Smooth muscle cell (in vitro differentiated cells): ENCODE measurements at regions not wholly inside any gene's neighbourhood (a gene's known extent, or its start where the extent isn't known, plus 50 kb on each side); places are given as distances from the start of the nearest gene placed in this dataset.
A peak's percentile ranks its signal among the peaks of the same experiment; 100 is the strongest.

ENCODE experiments used
- DNase-seq: peaks from one replicate; lab custom pipeline; 2025; ENCODE audit not compliant: unreplicated experiment; lab: John Stamatoyannopoulos, UW
- H2AFZ ChIP-seq: fragments of 200-600 bp; sonication (generic); 2 replicates; pipeline ENCODE4 v1.6.0; 2016; ENCODE audit warnings: antibody characterized with exemption, low read depth, mild to moderate bottlenecking
- H3F3A ChIP-seq: fragments of 200-600 bp; sonication (generic); 2 replicates; pipeline ENCODE4 v1.6.0; 2017; ENCODE audit warnings: antibody characterized with exemption, low read depth
- H3K27ac ChIP-seq: fragments of 200-600 bp; sonication (generic); 2 replicates; pipeline ENCODE4 v1.5.1; 2016; ENCODE audit warnings: low read depth, mild to moderate bottlenecking
- H3K27me3 ChIP-seq: fragments of 200-600 bp; sonication (generic); 2 replicates; pipeline ENCODE4 v1.6.1; 2016; ENCODE audit warnings: low read depth, mild to moderate bottlenecking
- H3K36me3 ChIP-seq: fragments of 200-600 bp; sonication (generic); 2 replicates; pipeline ENCODE4 v1.5.1; 2016; ENCODE audit warnings: low read depth
- H3K4me1 ChIP-seq: fragments of 200-600 bp; sonication (generic); 2 replicates; pipeline ENCODE4 v1.5.1; 2016; ENCODE audit warnings: low read depth
- H3K4me2 ChIP-seq: fragments of 200-600 bp; sonication (generic); 2 replicates; pipeline ENCODE4 v1.6.0; 2016; ENCODE audit warnings: mild to moderate bottlenecking
- H3K4me3 ChIP-seq: fragments of 200-600 bp; sonication (generic); 2 replicates; pipeline ENCODE4 v1.5.1; 2016; ENCODE audit warnings: mild to moderate bottlenecking
- H3K79me2 ChIP-seq: fragments of 200-600 bp; sonication (generic); 2 replicates; pipeline ENCODE4 v1.6.0; 2016; ENCODE audit warnings: low read depth, mild to moderate bottlenecking
- H3K9ac ChIP-seq: fragments of 200-600 bp; sonication (generic); 2 replicates; pipeline ENCODE4 v1.6.0; 2016; ENCODE audit warnings: low read depth
- H3K9me3 ChIP-seq: fragments of 200-600 bp; sonication (generic); replicated peaks from 2 replicates; pipeline ENCODE4 v1.5.1; 2016; ENCODE audit warnings: low read depth
- H4K20me1 ChIP-seq: fragments of 200-600 bp; sonication (generic); 2 replicates; pipeline ENCODE4 v1.6.0; 2016; ENCODE audit warnings: low read depth
- CTCF ChIP-seq: fragments of 200-600 bp; sonication (generic); IDR thresholded peaks from 2 replicates; pipeline ENCODE4 v1.5.1; 2017; ENCODE audit warnings: borderline replicate concordance, mild to moderate bottlenecking, antibody characterized with exemption; ENCODE audit not compliant: insufficient read depth, poor library complexity, severe bottlenecking
- WGBS: methylation state at CpG from one replicate; pipeline ENCODE4 v1.1.7; 2016; ENCODE audit warnings: low lambda C conversion rate; 5-methylcytosine and 5-hydroxymethylcytosine counted together

DNA sequence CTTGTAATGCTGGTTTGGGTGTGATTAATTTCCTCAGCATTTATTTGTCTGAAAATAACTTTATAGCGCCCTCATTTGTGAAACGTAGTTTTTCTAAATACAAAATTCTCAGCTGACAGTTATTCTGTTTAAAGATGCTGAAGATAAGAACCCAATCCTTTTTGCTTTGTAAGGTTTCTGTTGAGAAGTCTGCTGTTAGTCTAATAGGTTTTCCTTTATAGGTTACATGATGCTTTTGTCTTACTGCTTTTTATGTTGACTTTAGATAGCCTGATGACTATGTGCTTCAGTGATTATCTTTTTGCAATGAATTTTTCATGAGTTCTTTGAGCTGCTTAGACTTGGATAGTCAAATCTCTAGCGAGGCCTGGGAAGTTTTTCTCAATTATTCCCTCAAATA, 168.6 kb upstream of the PDE3A start:
- Histone ChIP-seq H2AFZ (no peak overlapping the region), H3K79me2 (no peaks in the 10 kb centered on the region), H3K4me3 (no peak overlapping the region), H3K4me2 (no peak overlapping the region), H4K20me1 (no peaks in the 10 kb centered on the region), H3K9ac (no peak overlapping the region), H3K27me3 (no peaks in the 10 kb centered on the region), H3K27ac (no peak overlapping the region), H3K4me1 (no peaks in the 10 kb centered on the region), H3K9me3 (no peaks in the 10 kb centered on the region), H3F3A (no peaks in the 10 kb centered on the region), H3K36me3 (no peaks in the 10 kb centered on the region)
- TF ChIP-seq CTCF: no peak
- WGBS: 89% methylated on average over 3 of the region's 3 CpGs
- no peak for DNase-seq

DNA sequence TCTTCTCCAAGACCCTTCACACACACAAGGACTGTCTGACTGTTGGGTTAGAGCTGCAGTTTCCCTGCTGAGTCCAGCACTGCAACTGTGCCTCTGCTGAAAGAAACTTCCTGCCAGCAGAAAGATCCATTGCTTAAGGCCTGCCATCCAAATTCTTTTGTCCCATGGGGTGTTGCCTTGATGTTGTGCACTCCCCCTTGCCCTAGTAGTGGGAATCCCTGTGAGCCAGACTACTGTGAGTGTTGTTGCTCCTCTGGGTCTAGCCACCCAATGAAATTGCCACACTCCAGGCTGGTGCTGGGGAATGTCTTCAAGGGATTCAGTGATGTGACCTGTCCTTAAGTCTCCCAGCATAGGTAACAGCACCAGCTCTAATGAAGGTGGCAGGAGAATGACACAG, 166.6 kb upstream of the PDE3A start:
- no peak for DNase-seq
- Histone ChIP-seq H3K4me3 (no peak overlapping the region), H3K36me3 (no peaks in the 10 kb centered on the region), H3K79me2 (no peaks in the 10 kb centered on the region), H4K20me1 (no peaks in the 10 kb centered on the region), H3K9me3 (no peaks in the 10 kb centered on the region), H2AFZ (no peak overlapping the region), H3K4me1 (no peaks in the 10 kb centered on the region), H3F3A (no peaks in the 10 kb centered on the region), H3K27ac (no peak overlapping the region), H3K4me2 (no peak overlapping the region), H3K27me3 (no peaks in the 10 kb centered on the region), H3K9ac (no peak overlapping the region)
- no peak for TF ChIP-seq CTCF

DNA sequence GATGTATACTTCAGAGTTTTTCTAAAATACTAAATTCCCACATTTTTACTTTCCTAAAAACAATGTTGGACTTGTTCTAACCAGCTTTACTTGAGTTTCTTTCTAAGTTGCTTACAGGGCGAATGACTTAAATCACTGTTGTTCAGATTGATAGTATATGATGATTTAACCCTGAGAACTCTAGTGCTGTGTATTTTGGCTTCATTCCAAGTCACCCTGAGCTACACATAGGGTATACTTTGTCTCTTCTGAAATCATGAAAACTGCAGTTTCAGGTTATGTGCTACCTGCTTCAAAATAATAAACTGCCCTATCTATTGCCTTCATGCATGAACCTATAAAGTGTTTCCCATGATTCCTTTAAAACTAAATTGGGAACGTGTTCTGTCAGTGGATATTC, 162.5 kb upstream of the PDE3A start:
- DNase-seq: no peak

DNA sequence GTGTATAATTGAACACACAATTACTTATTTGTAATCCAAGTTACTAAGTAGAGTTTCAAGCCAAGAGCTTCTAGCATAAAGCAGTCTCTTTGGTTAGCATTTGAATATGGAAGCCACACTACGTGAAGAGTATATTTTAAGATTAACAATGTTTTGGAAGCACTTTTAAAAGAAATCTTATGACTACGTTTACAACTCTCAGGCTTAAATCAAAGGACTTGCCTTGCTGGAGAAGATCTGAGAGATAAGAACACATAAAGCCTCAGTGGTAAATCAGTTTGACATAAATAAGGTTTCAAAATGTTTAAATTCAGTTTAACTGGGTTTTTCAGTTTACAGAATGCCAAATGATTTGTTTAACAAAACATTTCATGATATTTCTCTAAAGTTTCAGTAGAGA, 161.9 kb upstream of the PDE3A start:
- Histone ChIP-seq H3K27me3 (no peaks in the 10 kb centered on the region), H3K79me2 (no peaks in the 10 kb centered on the region), H3K27ac (no peak overlapping the region), H3K9me3 (no peaks in the 10 kb centered on the region), H3K4me1 (no peaks in the 10 kb centered on the region), H3F3A (no peaks in the 10 kb centered on the region), H2AFZ (peak overlapping the region; percentile 75), H3K4me3 (no peak overlapping the region), H3K4me2 (no peak overlapping the region), H3K9ac (no peak overlapping the region), H3K36me3 (no peaks in the 10 kb centered on the region), H4K20me1 (no peaks in the 10 kb centered on the region)
- no peak for TF ChIP-seq CTCF
- no peak for DNase-seq
- WGBS: 11% methylated on average over 2 of the region's 2 CpGs

More for the DNA sequence above, 162.5 kb upstream of the PDE3A start:
- Histone ChIP-seq H3K9me3 (no peaks in the 10 kb centered on the region), H3K9ac (no peak overlapping the region), H4K20me1 (no peaks in the 10 kb centered on the region), H3K4me2 (no peak overlapping the region), H3K27ac (no peak overlapping the region), H3K79me2 (no peaks in the 10 kb centered on the region), H3K4me1 (no peaks in the 10 kb centered on the region), H2AFZ (no peak overlapping the region), H3F3A (no peaks in the 10 kb centered on the region), H3K36me3 (no peaks in the 10 kb centered on the region), H3K27me3 (no peaks in the 10 kb centered on the region), H3K4me3 (no peak overlapping the region)
- no peak for TF ChIP-seq CTCF
- 75% methylated on average over 2 of the region's 2 CpGs for WGBS
